ENCODE measurements at regions not wholly inside any gene's neighbourhood (a gene's known extent, or its start where the extent isn't known, plus 50 kb on each side); places are given as distances from the start of the nearest gene placed in this dataset.

- no peak for FAIRE-seq
Observed at GRCh38 chr4:14184265-14184664, 556.7 kb upstream of the BOD1L1 start.

- FAIRE-seq: no peak
Observed at GRCh38 chr4:14184767-14185166, 557.2 kb upstream of the BOD1L1 start.

DNA sequence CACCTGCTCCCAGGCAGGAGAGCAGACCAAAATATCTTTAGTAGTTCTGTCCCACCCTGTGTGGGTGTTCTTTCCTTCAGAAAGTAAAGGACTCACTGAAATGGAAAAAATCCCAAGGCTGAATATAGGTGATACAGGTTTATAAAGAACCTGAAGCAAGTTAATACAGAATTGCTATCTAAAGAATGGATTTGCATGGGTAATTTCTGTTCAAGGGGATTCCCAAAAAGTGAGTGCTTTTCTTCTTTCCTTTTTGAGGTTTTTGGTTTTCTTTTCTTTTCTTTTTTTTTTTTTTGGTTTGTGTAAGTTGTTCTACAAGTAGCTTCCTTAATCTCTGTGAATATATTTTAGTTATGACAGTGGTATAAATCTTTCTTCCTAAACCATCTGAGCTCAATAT lies 560.7 kb upstream of the BOD1L1 start:
- no peak for FAIRE-seq

DNA sequence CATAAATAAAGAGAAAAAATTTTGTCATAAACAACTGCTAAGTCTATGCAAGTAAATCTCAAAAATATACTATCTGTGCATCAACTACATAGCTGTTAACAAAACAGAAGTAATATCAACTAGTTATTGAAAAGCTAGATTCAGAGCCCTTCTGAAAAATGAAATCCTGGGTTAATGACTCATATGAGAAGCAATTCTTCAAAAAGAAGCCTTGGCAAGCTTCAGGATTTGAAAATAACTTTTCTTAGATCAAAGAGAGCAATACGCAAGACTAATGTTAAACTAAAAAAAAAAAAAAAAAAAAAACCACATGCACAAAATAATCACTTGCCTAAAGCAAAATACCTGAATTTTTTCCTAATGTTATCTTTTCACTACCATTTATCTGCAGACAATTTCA lies 566.1 kb upstream of the BOD1L1 start:
- no peak for FAIRE-seq

DNA sequence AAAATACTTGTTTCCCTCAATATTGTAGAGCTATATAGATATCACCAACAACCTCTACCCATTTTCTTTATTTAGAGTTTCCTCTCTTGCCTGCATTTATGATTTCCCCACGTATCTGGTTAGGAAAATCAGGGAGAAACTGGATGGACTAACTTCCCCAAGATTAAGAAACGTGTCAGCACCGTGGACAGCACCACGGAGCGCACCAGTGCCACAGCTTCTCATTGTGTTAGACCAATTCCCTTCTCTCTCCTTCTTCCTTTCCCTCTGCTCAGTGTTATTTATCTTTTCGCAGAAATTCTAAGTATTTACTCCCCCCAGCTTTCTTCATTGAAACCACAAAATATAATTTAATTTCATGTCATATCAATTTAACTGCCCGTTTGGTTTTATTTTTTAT lies 568.6 kb upstream of the BOD1L1 start:
- no peak for FAIRE-seq

- FAIRE-seq: no peak
Observed at GRCh38 chr4:14215116-14215770, 587.7 kb upstream of the BOD1L1 start.

DNA sequence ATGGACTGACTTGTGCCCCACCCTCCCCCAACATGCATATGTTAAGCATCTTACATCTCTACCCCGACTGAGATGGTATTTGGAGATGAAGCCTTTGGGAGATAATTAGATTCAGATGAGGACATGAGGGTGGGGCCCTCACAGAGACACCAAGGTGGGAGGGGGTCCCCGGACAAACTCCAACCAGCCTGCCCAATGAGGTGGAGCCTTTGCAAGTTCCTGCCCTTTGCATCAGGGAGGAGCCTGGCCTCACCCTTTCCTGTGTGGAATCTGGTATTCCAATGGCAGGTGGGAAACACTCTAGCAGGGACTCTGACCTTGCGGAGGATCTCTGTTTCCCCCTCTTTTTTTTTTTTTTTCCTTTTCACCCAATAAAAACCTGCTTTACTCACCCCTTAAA lies 589.9 kb upstream of the BOD1L1 start:
- no peak for FAIRE-seq

DNA sequence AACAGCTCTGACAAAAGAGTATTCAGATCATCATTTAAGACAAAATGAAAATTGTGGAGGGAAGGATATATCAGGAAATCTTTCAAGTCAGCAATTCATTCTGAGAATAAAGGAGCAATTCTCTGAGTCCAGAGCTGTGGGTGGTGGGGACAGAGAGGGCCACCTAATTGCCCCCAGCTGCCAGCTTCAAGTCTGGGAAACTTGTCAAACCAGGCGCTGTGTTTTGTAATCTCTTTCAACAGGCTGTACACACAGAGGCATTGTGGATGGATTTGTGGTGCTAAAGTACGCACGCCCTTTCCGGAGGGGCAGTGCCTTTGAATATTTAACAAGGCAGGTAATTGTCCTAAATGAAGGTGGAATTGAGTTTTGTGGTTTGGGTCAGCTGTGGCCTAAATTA lies 591.1 kb upstream of the BOD1L1 start:
- no peak for FAIRE-seq

- no peak for FAIRE-seq
Observed at GRCh38 chr4:14221176-14221575, 593.7 kb upstream of the BOD1L1 start.

DNA sequence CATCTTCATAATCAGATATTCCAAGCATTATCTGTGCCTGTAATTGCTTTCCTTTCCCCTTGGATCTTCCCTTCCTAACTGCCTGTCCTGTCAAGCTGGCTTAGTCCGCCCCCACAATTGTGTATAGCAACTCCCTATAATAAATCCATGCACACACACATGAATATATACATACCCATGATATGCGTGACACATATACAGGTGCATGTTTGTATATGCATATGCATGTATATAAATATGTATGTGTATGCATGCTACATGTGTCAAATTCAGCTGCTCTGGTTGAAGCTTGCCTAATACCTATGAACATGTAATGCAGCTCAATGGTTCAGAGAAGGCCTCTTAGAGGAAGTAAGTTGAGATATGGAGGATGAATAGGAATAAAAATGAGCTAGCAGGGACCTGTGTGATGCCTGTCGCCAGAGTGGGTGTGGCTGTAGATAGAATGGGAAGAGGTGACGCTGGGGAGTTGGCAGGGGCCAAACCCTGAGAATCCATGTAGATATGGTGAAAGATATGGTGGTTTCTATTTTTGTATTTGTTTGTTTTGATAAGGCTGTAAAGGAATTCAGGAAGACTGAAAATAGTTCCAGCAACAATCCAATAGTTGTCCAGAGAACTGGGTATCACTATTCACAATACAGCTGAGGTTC lies 595.0 kb upstream of the BOD1L1 start:
- no peak for FAIRE-seq

GRCh38 chr4:14223461-14223860 lies 595.9 kb upstream of the BOD1L1 start:
- no peak for FAIRE-seq

- no peak for FAIRE-seq
Observed at GRCh38 chr4:14225688-14226207, 598.2 kb upstream of the BOD1L1 start.

DNA sequence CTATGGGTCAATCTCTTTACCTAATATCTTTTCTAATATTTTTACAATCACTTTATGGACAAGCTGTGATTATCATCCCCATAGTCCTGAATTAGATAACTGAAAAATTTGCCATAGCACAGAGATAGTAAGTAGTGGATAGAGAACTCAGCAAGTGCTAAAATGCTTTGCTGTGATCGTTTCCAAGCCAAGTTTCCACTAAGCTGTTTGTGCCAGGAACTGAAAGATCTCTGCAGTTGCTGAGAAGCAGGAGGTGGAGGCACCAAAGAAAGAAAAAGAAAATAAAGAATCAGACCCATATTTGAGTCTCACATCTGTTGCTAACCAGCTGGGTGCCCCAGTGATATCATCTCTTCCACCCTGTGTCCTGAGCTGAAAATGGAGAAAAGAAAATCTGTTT lies 605.6 kb upstream of the BOD1L1 start:
- FAIRE-seq: no peak

- FAIRE-seq: no peak
Observed at GRCh38 chr4:14234307-14234706, 606.8 kb upstream of the BOD1L1 start.

GRCh38 chr4:14236359-14236758 lies 608.8 kb upstream of the BOD1L1 start:
- FAIRE-seq: no peak

- no peak for FAIRE-seq
Observed at GRCh38 chr4:14237911-14238310, 610.4 kb upstream of the BOD1L1 start.

- FAIRE-seq: no peak
Observed at GRCh38 chr4:14241574-14241973, 614.0 kb upstream of the BOD1L1 start.

DNA sequence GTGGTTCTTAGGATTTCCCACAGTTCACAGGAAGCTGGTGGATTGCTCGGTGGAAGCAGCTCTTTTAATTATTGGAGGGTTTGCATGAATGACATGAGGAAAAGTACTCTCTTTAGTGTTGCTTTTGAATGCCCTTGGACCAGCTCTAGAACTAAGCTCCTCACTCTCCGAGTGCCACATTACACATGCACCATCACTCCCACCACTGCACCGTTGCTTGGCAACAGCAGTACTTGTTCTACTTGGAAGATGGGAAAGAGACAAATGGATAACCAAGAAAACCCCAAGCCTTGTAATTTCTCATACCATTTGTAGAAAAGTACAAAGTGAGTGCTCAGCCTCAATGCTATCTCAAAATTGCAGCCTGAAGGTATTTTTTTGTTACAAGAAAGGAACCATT lies 620.2 kb upstream of the BOD1L1 start:
- no peak for FAIRE-seq

GRCh38 chr4:14249226-14249625 lies 621.7 kb upstream of the BOD1L1 start:
- FAIRE-seq: no peak

DNA sequence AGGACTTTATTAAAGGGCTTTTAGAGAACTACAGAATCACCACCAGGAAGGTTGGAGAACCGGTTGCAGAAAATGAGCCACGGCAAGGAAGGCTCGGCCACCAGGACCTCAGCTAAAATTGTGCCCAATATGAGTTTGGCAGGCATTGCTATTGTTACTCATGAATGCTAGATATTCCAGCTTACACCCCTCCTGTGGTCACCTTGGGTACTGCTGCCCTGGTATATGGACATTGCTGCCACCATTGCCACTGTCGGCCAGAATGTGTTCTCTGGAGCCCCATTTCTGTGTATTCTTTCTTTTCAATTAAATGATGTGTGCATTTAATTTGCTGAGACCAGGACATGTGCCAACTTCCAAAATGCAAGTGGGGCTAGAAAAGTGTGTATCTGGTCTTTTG lies 626.7 kb upstream of the BOD1L1 start:
- FAIRE-seq: no peak

DNA sequence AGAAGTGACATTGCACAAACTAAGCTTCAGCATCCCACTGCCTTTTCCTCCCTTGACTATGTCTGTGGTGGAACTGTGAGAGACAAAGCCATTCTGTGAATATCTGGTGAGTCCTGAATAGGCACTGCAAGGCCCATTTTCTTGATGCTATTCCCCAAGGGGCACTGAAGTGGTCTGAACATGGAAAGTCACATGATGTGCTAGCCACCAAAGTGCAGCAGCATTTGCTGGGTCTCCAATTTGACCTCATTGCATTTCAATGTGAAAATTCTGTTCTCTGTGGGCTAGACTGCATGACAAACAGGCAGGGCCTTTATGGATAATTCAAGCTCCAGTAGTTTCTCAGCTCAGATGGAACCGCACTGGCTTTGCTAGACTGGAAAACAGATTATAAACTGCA lies 627.4 kb upstream of the BOD1L1 start:
- FAIRE-seq: no peak

DNA sequence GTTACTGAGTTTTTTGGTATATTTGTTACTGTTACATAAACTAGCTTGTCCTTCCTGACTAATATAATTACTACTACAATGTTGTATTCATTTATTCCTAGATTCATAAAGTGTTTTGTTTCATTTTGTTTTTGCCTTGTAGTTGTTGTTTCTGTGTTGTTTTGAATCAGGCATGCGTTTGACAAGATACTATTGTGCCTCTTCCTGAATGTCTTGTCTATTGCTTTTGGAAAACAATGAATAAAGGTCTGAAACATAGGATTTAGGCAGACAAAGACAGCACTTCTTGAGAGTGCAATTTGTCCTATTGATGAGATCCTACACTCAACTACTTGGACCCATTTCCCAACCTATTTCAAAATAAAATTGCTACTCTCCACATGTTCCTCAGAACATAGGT lies 630.4 kb upstream of the BOD1L1 start:
- FAIRE-seq: no peak

DNA sequence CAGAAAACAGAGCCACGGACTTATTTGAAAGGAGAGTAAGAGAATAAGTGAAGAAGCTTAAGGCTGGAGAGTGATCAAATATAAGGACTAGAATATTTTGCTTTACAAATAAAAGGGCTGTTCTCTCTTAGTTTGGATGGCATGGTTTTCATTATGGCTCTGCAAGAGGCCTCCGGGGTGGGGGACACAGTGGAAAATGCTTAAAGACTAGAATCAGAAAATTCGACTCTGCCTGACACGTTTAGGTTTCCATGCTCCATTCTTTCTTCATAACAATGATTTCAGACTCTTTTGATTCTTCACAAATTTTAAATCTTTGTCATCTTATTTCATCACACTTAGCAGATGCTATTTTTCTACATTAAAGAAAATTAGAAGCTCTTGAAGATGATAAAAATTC lies 632.4 kb upstream of the BOD1L1 start:
- FAIRE-seq: no peak

- no peak for FAIRE-seq
Observed at GRCh38 chr4:14260591-14260990, 633.1 kb upstream of the BOD1L1 start.

- FAIRE-seq: no peak
Observed at GRCh38 chr4:14262221-14262620, 634.7 kb upstream of the BOD1L1 start.

Data from colon (tissue), 2 donors.